ENCODE measurements at regions not wholly inside any gene's neighbourhood (a gene's known extent, or its start where the extent isn't known, plus 50 kb on each side); places are given as distances from the start of the nearest gene placed in this dataset.

DNA sequence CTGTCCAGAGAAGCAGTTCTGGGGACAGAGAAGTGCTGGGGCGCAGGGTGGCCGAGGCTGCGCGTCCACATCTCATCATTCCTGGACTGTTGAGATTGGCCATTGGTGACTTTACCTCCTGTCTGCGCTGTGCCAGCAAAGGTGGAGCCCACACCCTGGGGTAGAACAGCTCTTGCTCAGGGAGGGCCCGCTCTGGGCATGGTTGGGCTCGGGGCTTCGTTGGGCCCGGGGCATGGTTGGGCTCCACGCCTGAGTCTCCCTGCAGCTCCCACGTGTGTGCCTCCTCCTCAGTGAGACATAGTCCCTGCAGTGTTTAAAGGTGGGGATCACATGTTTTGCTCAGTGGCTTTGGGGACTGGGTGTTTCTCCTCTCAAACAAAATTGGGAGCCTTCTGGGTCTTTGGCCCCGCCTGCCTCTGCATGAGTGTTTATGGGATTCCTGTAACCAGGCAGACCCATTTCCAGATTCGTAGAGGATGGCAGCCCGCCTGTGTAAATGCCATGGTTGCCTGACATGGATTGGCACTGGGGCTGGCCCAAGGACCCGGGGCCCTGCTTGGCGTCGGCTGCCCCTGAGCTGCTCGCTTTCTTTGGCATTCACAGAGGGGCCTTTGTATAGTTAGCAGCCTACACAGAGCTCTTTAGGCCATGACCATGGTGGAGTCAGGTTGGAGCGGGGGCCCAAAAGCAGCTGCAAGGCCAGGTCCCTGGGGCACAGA, 104.6 kb downstream of the TLR5 start:
- no peak for TF ChIP-seq EZH2 (IDR thresholded peaks at IDR 0.05; ENCODE audit: insufficient read depth, poor library complexity, severe bottlenecking)
- TF ChIP-seq EZH2phosphoT487 (IDR thresholded peaks at IDR 0.05; ENCODE audit: insufficient read depth, low read depth): no peak
